ENCODE measurements at regions not wholly inside any gene's neighbourhood (a gene's known extent, or its start where the extent isn't known, plus 50 kb on each side); places are given as distances from the start of the nearest gene placed in this dataset.

- no peak for TF ChIP-seq CTCF (IDR thresholded peaks at IDR 0.05; ENCODE audit: extremely low read depth, insufficient read depth, missing control alignments)
- DNase-seq (ENCODE audit: low spot score) = no peak
- in situ Hi-C loops (cut with MboI; ENCODE audit: low pct_unique_long_range_greater_than_20kb, low sequenced_read_pairs, unreplicated experiment) = no loop called here
Measured at GRCh38 chr16:49036126-49036525, 245.5 kb downstream of the CBLN1 start.

- no peak for DNase-seq (ENCODE audit: low spot score)
- no peak for TF ChIP-seq CTCF (IDR thresholded peaks at IDR 0.05; ENCODE audit: extremely low read depth, insufficient read depth, missing control alignments)
- in situ Hi-C loops (cut with MboI; ENCODE audit: low pct_unique_long_range_greater_than_20kb, low sequenced_read_pairs, unreplicated experiment) = no loop called here
Measured at GRCh38 chr16:49027420-49027819, 254.2 kb downstream of the CBLN1 start.

- in situ Hi-C loops (cut with MboI; ENCODE audit: low pct_unique_long_range_greater_than_20kb, low sequenced_read_pairs, unreplicated experiment) = no loop called here
- no peak for DNase-seq (ENCODE audit: low spot score)
- no peak for TF ChIP-seq CTCF (IDR thresholded peaks at IDR 0.05; ENCODE audit: extremely low read depth, insufficient read depth, missing control alignments)
Measured at GRCh38 chr16:49026566-49027181, 255.0 kb downstream of the CBLN1 start.

GRCh38 chr16:49024896-49025295 lies 256.7 kb downstream of the CBLN1 start:
- TF ChIP-seq CTCF (IDR thresholded peaks at IDR 0.05; ENCODE audit: extremely low read depth, insufficient read depth, missing control alignments) = no peak
- in situ Hi-C loops (cut with MboI; ENCODE audit: low pct_unique_long_range_greater_than_20kb, low sequenced_read_pairs, unreplicated experiment) = no loop called here
- no peak for DNase-seq (ENCODE audit: low spot score)

- no peak for DNase-seq (ENCODE audit: low spot score)
- TF ChIP-seq CTCF (IDR thresholded peaks at IDR 0.05; ENCODE audit: extremely low read depth, insufficient read depth, missing control alignments) = no peak
- in situ Hi-C loops (cut with MboI; ENCODE audit: low pct_unique_long_range_greater_than_20kb, low sequenced_read_pairs, unreplicated experiment) = no loop called here
Measured at GRCh38 chr16:49024016-49024415, 257.6 kb downstream of the CBLN1 start.

GRCh38 chr16:49023050-49023449 lies 258.6 kb downstream of the CBLN1 start:
- in situ Hi-C loops (cut with MboI; ENCODE audit: low pct_unique_long_range_greater_than_20kb, low sequenced_read_pairs, unreplicated experiment) = no loop called here
- no peak for DNase-seq (ENCODE audit: low spot score)
- no peak for TF ChIP-seq CTCF (IDR thresholded peaks at IDR 0.05; ENCODE audit: extremely low read depth, insufficient read depth, missing control alignments)
